NCI-H748 treated with DMSO at 0.1 percent for 48 hours (cell line): ENCODE measurements at regions not wholly inside any gene's neighbourhood (a gene's known extent, or its start where the extent isn't known, plus 50 kb on each side); places are given as distances from the start of the nearest gene placed in this dataset.

Experiments used
- DNase-seq: peaks from one replicate; lab custom pipeline; 2025; lab: John Stamatoyannopoulos, UW

GRCh38 chr1:163807331-163808049 is 485.7 kb downstream of the NUF2 start:
- no peak for DNase-seq

DNA sequence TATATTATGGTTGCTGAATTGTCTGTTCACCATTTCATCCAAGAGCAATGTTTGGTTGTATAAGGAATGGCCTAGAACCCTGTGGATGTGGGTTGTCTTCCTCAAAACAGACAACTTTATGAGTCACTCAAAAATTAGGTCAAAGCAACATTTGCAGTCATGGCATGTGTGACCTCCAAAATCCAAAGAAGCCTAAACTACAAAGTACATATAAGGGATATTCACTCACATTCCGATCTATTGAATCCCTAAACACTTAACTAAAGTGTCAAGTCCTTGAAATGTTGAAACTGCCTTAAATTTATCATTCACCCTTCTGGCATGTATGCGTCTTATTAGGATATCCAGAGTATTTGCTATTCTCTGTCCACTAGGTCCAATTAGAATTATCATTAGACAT is 491.5 kb downstream of the NUF2 start:
- DNase-seq: no peak

DNA sequence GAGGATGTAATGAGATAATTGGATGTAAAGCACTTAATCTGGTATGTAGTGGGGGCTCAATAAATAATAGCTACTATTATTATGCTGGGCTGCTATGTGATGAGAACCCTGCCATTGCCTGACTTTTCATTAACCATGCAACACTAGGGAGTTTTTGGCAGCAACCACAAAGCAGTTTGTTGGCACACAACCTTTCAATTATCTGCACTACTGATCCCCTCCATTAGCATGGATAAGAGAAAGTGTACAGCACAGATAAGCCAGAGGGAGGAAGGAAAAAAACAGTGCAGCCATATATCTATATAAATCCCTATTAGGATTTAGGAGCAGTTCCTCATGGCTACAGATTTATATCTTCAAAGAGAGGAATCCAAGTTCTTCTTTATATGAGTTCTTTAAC is 498.5 kb downstream of the NUF2 start:
- no peak for DNase-seq

DNA sequence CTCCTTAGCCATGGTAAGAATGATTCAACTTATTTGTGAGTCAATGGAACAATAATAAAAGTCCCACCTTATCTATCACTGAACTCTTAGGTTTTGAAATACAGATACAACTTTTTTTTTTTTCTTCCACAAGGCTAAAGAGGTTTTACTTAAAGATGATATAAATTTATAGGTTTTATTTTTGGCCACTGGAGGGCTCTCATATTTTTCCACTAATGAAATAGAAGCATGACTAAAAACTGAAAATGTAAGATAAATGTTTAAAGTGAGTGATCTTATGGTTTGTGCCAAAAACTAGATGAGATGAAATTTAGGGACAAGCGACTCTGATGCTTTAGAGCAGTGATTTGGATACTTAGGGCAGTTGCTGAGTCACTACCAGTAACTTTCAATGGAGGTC is 499.0 kb downstream of the NUF2 start:
- peak; percentile 6 for DNase-seq

GRCh38 chr1:163821679-163822078 is 499.9 kb downstream of the NUF2 start:
- no peak for DNase-seq

DNA sequence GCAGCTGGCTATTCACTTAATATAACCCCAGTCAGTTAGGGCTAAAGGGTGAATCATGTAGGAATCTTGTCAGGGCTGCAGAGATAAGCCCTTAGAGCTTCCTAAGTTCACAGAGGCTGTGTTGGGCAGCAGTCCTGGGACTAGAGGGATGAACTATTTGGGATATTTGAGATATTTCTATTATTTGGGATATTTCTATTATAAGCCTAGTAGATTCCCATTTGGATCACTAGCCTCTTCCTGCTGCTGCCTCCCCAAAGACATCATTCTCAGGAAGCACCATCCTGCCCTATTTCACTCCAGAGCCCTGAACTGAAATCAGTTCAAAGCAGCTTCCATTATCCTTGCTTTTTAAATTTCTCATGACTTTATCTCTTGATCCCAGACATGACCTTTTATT is 501.3 kb downstream of the NUF2 start:
- no peak for DNase-seq

GRCh38 chr1:163824006-163824405 is 502.3 kb downstream of the NUF2 start:
- DNase-seq: no peak

DNA sequence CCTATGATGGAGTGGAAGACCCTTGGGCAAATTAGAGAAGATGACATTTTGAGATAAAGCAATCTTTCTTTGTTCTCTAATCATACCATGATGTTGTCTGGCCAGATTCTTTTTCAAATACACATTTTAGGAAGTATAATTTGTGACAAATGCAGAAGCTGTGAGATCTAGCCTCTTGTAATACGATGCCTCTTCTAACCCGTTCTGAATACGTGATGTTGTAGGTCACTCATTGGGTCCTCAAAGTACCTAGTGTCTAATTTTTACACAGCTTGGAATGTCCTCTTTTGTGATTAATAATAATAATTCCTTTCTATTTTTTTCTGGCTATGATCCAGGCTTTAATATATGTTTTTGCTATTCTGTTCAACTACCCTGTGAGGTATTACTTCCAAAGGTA is 502.7 kb downstream of the NUF2 start:
- no peak for DNase-seq

GRCh38 chr1:163826500-163826899 is 504.7 kb downstream of the NUF2 start:
- peak; percentile 75 for DNase-seq

GRCh38 chr1:163834778-163835177 is 513.0 kb downstream of the NUF2 start:
- DNase-seq: no peak

DNA sequence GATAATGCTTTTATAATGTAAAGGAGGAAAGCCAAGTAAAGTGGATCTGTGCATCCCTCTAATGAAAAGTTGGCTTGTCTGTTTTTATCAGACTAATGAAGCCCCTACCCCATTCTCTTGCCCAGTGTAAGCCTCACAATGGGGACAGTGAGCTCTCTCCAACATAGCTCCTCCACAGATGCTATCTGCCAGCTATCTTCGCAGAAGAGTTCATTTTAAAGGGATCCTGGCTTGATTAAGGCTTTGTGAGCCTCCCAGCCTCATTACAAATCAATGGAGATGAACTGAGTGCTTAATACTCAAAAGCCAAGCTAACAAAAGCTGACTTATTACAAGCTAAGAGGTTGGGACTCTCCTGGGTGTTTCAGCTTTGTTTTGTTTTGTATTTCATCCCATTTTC is 514.7 kb downstream of the NUF2 start:
- no peak for DNase-seq

GRCh38 chr1:163837206-163837605 is 515.5 kb downstream of the NUF2 start:
- DNase-seq: no peak

DNA sequence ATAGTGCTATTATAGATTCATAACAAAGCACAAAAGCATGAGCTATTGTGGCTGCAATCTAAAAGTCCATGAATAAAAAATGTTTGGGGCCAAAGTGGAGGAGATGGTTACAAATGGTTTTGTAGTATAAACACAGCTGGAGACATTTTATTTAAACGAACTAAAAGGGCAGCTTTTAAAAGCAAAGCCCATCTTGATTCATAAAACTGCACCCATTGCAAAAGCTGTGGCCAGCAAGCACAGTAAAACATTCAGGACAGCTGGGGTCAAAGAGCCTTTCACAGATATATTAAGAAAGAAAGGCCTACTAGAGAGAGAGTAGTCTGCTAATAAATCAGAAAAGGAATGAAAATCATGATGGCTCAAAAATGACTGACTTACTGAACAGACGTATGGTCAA is 520.8 kb downstream of the NUF2 start:
- no peak for DNase-seq

- DNase-seq: no peak
Observed at GRCh38 chr1:163844459-163844858, 522.7 kb downstream of the NUF2 start.

- no peak for DNase-seq
Observed at GRCh38 chr1:163845279-163845678, 523.5 kb downstream of the NUF2 start.

DNA sequence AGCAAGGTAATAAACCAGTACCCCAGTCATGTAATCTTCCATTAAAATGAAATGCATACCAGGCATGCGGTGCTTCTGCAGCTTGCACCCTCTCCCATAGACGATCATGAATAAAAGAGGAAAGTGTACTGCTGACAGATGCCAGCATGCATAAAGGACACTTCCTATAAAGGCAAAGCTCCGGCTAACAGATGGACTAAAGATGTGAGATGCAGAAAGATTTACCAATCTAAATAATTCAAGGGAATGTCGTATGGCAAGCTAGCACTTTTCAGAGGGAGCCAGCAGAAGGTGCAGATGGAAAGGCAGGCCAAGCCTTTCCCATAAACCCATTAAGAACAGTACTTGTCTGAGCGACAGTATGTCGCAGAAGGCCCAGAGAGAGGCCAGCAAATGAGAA is 542.0 kb downstream of the NUF2 start:
- no peak for DNase-seq

GRCh38 chr1:163864207-163864606 is 542.5 kb downstream of the NUF2 start:
- DNase-seq: no peak

GRCh38 chr1:163866564-163866963 is 544.8 kb downstream of the NUF2 start:
- DNase-seq: no peak

GRCh38 chr1:163870666-163871065 is 548.9 kb downstream of the NUF2 start:
- DNase-seq: no peak

DNA sequence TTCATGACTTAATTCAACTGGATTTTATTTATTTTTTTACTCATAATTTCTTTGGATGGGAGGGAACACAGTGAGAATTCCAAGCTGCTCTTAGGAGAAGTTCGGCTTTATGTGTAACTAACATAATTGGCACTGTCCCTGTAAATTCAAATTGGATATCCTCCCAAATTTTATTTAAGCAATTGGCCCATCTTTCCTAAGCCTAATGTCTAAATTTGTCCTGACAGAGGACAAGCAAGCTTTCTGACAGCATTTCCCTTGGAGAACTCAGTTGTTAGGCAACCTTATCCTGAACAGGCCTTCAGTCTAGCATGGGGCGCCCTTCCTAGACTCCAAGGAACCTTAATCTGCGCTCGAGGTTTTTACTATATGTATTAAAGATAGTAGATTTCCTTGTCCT is 550.3 kb downstream of the NUF2 start:
- DNase-seq: no peak

GRCh38 chr1:163874070-163874469 is 552.3 kb downstream of the NUF2 start:
- no peak for DNase-seq

DNA sequence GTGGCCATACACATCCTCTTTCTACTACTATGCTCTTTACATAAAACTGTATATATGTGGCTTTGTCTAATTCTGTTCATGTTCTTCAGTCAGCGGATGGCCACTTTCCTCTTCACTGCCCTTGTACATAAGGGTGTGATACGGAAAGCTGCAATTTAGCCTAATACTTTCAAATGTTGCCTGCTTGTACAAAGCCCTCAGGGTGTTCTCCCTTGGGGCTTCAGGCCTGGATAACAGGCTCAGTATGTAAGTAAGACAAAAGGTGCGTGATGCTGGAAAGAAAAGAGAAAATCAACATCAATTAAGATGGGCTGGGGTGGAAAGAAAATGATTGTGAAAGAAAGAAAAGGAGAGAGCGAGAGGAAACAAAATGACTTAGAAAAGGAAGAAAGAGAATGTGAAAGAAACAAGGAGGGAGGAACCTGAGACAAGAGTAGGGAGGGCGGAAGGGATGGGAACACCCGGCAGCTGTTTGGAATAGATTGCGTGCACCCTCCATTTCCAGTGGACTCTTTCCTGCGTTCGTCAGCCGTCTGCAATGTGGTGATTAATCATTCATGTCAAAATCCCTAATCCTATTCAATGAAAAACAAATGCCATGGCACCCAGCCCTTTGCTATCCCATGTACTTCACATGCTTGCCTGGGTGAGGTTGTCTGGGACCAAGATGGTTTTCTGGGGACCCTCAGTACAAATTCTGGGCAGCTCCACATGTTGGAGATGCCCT is 553.6 kb downstream of the NUF2 start:
- no peak for DNase-seq

- DNase-seq: no peak
Observed at GRCh38 chr1:163875927-163876320, 554.2 kb downstream of the NUF2 start.

DNA sequence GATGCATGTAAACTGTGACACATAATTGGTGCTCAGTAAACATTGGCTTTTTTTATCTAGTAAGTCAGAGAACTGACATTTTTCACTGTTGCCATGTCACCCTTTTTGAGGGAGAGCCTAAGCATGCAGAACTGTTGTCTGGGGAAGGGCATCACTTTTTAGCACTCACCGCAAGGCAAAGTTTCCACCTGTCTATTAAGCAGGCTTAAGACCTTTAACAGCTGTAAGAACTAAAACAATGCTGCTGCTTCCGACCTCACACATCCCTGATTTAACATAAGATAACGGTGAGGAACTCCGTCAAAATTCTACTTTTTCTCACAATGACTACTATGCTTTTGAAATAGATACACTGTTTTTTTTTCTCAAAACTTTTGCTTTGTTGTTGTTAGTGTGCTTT is 554.8 kb downstream of the NUF2 start:
- no peak for DNase-seq
